H1 (cell line): ENCODE measurements at regions not wholly inside any gene's neighbourhood (a gene's known extent, or its start where the extent isn't known, plus 50 kb on each side); places are given as distances from the start of the nearest gene placed in this dataset.

ENCODE experiments used
- CTCF ChIA-PET: fragments of 300-600 bp; sonication (Branson Sonifier 250); formaldehyde crosslinking; loops from one replicate; lab custom pipeline; 2021; ENCODE audit not compliant: partially characterized antibody; lab: Charles Lee
- POLR2A ChIA-PET: fragments of 300-600 bp; sonication (Branson Sonifier 250); formaldehyde crosslinking; loops from one replicate; lab custom pipeline; 2021; ENCODE audit warnings: inconsistent platforms; ENCODE audit not compliant: partially characterized antibody; lab: Charles Lee
- DNase-seq, 2 experiments: peaks; one replicate each; pipeline versions ENCODE4 v3.0.0 to v3.0.0-alpha.2; 2010 to 2022; ENCODE audit warnings: low spot score in 2 of 2, low read depth in 1 of 2, mixed read lengths in 1 of 2
- FAIRE-seq: peaks from 2 replicates; lab custom pipeline; 2011; peaks lifted over from hg19 to GRCh38; lab: Jason Lieb, UNC
- H2AFZ ChIP-seq: 2 replicates; pipeline ENCODE4 v1.8.1; 2012; ENCODE audit warnings: low read length, inconsistent platforms
- H2AK5ac ChIP-seq: 2 replicates; pipeline ENCODE4 v1.6.1; 2013; ENCODE audit warnings: low read depth, low read length
- H2BK120ac ChIP-seq: replicated peaks from 2 replicates; pipeline ENCODE3; 2013; ENCODE audit warnings: low read depth, low read length, inconsistent platforms
- H2BK12ac ChIP-seq: 2 replicates; pipeline ENCODE4 v1.6.1; 2013; ENCODE audit warnings: low read depth, low read length
- H2BK15ac ChIP-seq: 2 replicates; pipeline ENCODE4 v1.6.1; 2013; ENCODE audit warnings: low read length
- H2BK20ac ChIP-seq: 2 replicates; pipeline ENCODE4 v1.6.1; 2013; ENCODE audit warnings: low read length
- H2BK5ac ChIP-seq: 2 replicates; pipeline ENCODE4 v1.6.1; 2013; ENCODE audit warnings: low read depth, low read length
- H3K14ac ChIP-seq: 2 replicates; pipeline ENCODE4 v1.6.1; 2013; ENCODE audit warnings: inconsistent platforms; ENCODE audit not compliant: insufficient read length
- H3K18ac ChIP-seq: 2 replicates; pipeline ENCODE4 v1.6.1; 2013; ENCODE audit warnings: low read length; ENCODE audit errors: extremely low read depth
- H3K23ac ChIP-seq: 2 replicates; pipeline ENCODE4 v1.6.1; 2013; ENCODE audit warnings: inconsistent platforms; ENCODE audit not compliant: insufficient read length
- H3K23me2 ChIP-seq: 2 replicates; pipeline ENCODE4 v1.6.1; 2013; ENCODE audit warnings: low read depth, low read length
- H3K27ac ChIP-seq: 2 replicates; pipeline ENCODE4 v1.6.1; 2011; ENCODE audit warnings: low read depth, low read length, inconsistent platforms
- H3K27me3 ChIP-seq, 4 experiments: replicated peaks in 1 of 4; 1 replicate in 1 of 4; 2 replicates in 3 of 4; pipeline versions ENCODE4 v1.6.1 to v1.8.1; 2011 to 2013; ENCODE audit warnings: low read length in 3 of 4, mild to moderate bottlenecking in 3 of 4, inconsistent platforms in 2 of 4, mixed read lengths in 2 of 4, moderate library complexity in 1 of 4; ENCODE audit not compliant: control insufficient read depth in 3 of 4, insufficient read depth in 3 of 4; ENCODE audit errors: extremely low read depth in 1 of 4
- H3K36me3 ChIP-seq, 4 experiments: 2 replicates each; pipeline versions ENCODE4 v1.6.1 to v1.8.1; 2011 to 2013; ENCODE audit warnings: mild to moderate bottlenecking in 4 of 4, low read length in 3 of 4, moderate library complexity in 2 of 4, control low read depth in 1 of 4, inconsistent platforms in 1 of 4; ENCODE audit not compliant: insufficient read depth in 4 of 4, control insufficient read depth in 2 of 4
- H3K4ac ChIP-seq: replicated peaks from 2 replicates; pipeline ENCODE3; 2013; ENCODE audit warnings: low read length, low read depth, mixed read lengths, inconsistent platforms; ENCODE audit not compliant: insufficient read length
- H3K4me1 ChIP-seq, 4 experiments: replicated peaks in 1 of 4; 1 replicate in 1 of 4; 2 replicates in 3 of 4; pipeline versions ENCODE4 v1.6.1 to v1.8.1; 2011 to 2013; ENCODE audit warnings: low read length in 3 of 4, inconsistent platforms in 2 of 4, mixed read lengths in 1 of 4; ENCODE audit not compliant: insufficient read depth in 4 of 4, control insufficient read depth in 3 of 4
- H3K4me2 ChIP-seq, 2 experiments: 2 replicates each; pipeline versions ENCODE4 v1.6.1 to v1.8.1; 2011 to 2013; ENCODE audit warnings: low read depth in 2 of 2, low read length in 2 of 2, control low read depth in 1 of 2, inconsistent platforms in 1 of 2, mild to moderate bottlenecking in 1 of 2; ENCODE audit not compliant: insufficient read depth in 1 of 2
- H3K4me3 ChIP-seq, 4 experiments: fragments of 200-600, 300-600 bp in 1 of 4; sonication (generic), shearing (Covaris generic), sonication (Bioruptor Twin) in 1 of 4; 2 replicates each; pipeline versions ENCODE4 v1.5.1 to v1.8.1; 2011 to 2016; ENCODE audit warnings: low read length in 4 of 4, low read depth in 3 of 4, control low read depth in 2 of 4, inconsistent platforms in 2 of 4, mild to moderate bottlenecking in 2 of 4, mixed read lengths in 1 of 4, moderate library complexity in 1 of 4; ENCODE audit not compliant: insufficient read depth in 2 of 4; ENCODE audit errors: extremely low read depth in 1 of 4
- H3K56ac ChIP-seq: replicated peaks from 2 replicates; pipeline ENCODE3; 2013; ENCODE audit warnings: low read depth, mild to moderate bottlenecking, mixed read lengths, low read length, inconsistent platforms; ENCODE audit not compliant: insufficient read length
- H3K79me1 ChIP-seq: 2 replicates; pipeline ENCODE4 v1.6.1; 2013; ENCODE audit warnings: low read depth, low read length, control low read depth
- H3K79me2 ChIP-seq, 2 experiments: 2 replicates each; pipeline versions ENCODE4 v1.6.1 to v1.8.1; 2012 to 2013; ENCODE audit warnings: low read length in 2 of 2, mild to moderate bottlenecking in 2 of 2, inconsistent platforms in 1 of 2; ENCODE audit not compliant: insufficient read depth in 2 of 2, control insufficient read depth in 1 of 2
- H3K9ac ChIP-seq, 4 experiments: replicated peaks in 1 of 4; 1 replicate in 1 of 4; 2 replicates in 3 of 4; pipeline versions ENCODE4 v1.6.1 to v1.8.1; 2011 to 2013; ENCODE audit warnings: low read depth in 3 of 4, low read length in 3 of 4, control low read depth in 2 of 4, mild to moderate bottlenecking in 2 of 4, moderate library complexity in 2 of 4, inconsistent platforms in 1 of 4; ENCODE audit errors: extremely low read depth in 1 of 4
- H3K9me3 ChIP-seq, 2 experiments: 2 replicates each; pipeline versions ENCODE4 v1.6.1 to v1.8.1; 2012 to 2013; ENCODE audit warnings: mild to moderate bottlenecking in 2 of 2, moderate library complexity in 2 of 2, control low read depth in 1 of 2, inconsistent platforms in 1 of 2, low read depth in 1 of 2, low read length in 1 of 2, mixed read lengths in 1 of 2; ENCODE audit not compliant: insufficient read depth in 2 of 2
- H4K20me1 ChIP-seq, 2 experiments: replicated peaks in 1 of 2; 2 replicates each; pipeline versions ENCODE3 to v1.8.1; 2011 to 2013; ENCODE audit warnings: inconsistent platforms in 2 of 2, low read length in 2 of 2, mild to moderate bottlenecking in 1 of 2; ENCODE audit not compliant: insufficient read depth in 2 of 2, control insufficient read depth in 1 of 2
- H4K5ac ChIP-seq: 2 replicates; pipeline ENCODE4 v1.6.1; 2013; ENCODE audit warnings: low read length, low read depth, mixed read lengths, inconsistent platforms; ENCODE audit not compliant: insufficient read length
- H4K8ac ChIP-seq: 2 replicates; pipeline ENCODE4 v1.8.0; 2013; ENCODE audit warnings: mild to moderate bottlenecking, moderate library complexity, low read length, inconsistent platforms; ENCODE audit not compliant: insufficient read depth; ENCODE audit errors: extremely low read depth
- H4K91ac ChIP-seq: replicated peaks from 2 replicates; pipeline ENCODE3; 2013; ENCODE audit warnings: low read length, mixed read lengths, inconsistent platforms; ENCODE audit not compliant: insufficient read length
- BACH1 ChIP-seq: IDR thresholded peaks from 2 replicates; pipeline ENCODE4 v1.6.1; 2012; ENCODE audit warnings: low read length, improper control_type of control experiment
- EGR1 ChIP-seq: IDR thresholded peaks from 2 replicates; pipeline ENCODE4 v1.6.1; 2011; ENCODE audit warnings: low read depth, low read length, borderline replicate concordance
- HDAC2 ChIP-seq, 2 experiments: fragments of 300-600 bp in 1 of 2; sonication (generic) in 1 of 2; IDR thresholded peaks; 2 replicates each; pipeline ENCODE4 v1.6.1; 2011 to 2012; ENCODE audit warnings: low read depth in 2 of 2, low read length in 2 of 2, mild to moderate bottlenecking in 2 of 2, moderate library complexity in 2 of 2, borderline replicate concordance in 1 of 2, inconsistent platforms in 1 of 2
- HDAC6 ChIP-seq: IDR thresholded peaks from one replicate; pipeline ENCODE4 v1.7.1; 2012; ENCODE audit warnings: low read depth, mild to moderate bottlenecking, inconsistent platforms, low read length, moderate library complexity
- RAD21 ChIP-seq, 2 experiments: IDR thresholded peaks in 1 of 2; conservative IDR thresholded peaks in 1 of 2; 2 replicates each; pipeline ENCODE4 v1.6.1; 2011; ENCODE audit warnings: low read depth in 2 of 2, low read length in 2 of 2, improper control_type of control experiment in 1 of 2, inconsistent platforms in 1 of 2, mild to moderate bottlenecking in 1 of 2, moderate library complexity in 1 of 2
- YY1 ChIP-seq: IDR thresholded peaks from 2 replicates; pipeline ENCODE4 v1.6.1; 2011; ENCODE audit warnings: low read depth, mild to moderate bottlenecking, low read length
- WGBS, 2 experiments: shearing (Covaris generic) in 1 of 2; methylation state at CpG; one replicate each; pipeline versions ENCODE4 v1.1.6 to v1.1.7; 2013 to 2015; ENCODE audit warnings: low lambda C conversion rate in 2 of 2, mixed read lengths in 2 of 2, inconsistent platforms in 1 of 2, low coverage in 1 of 2, missing lambda C conversion rate in 1 of 2; ENCODE audit not compliant: insufficient replicate concordance in 2 of 2, insufficient coverage in 1 of 2, insufficient read length in 1 of 2; ENCODE audit errors: extremely low coverage in 1 of 2, missing lambda C conversion rate in 1 of 2; 5-methylcytosine and 5-hydroxymethylcytosine counted together
- TF ChIP-seq, protein P1 (sequence below), 3 experiments: IDR thresholded peaks; 1 replicate in 2 of 3; 2 replicates in 1 of 3; pipeline versions ENCODE4 v1.5.1 to v1.6.1; 2011; ENCODE audit warnings: low read length in 3 of 3, mild to moderate bottlenecking in 3 of 3, inconsistent platforms in 2 of 3, low read depth in 1 of 3, moderate library complexity in 1 of 3; ENCODE audit not compliant: insufficient read depth in 1 of 3; ENCODE audit errors: control extremely low read depth in 1 of 3

DNA sequence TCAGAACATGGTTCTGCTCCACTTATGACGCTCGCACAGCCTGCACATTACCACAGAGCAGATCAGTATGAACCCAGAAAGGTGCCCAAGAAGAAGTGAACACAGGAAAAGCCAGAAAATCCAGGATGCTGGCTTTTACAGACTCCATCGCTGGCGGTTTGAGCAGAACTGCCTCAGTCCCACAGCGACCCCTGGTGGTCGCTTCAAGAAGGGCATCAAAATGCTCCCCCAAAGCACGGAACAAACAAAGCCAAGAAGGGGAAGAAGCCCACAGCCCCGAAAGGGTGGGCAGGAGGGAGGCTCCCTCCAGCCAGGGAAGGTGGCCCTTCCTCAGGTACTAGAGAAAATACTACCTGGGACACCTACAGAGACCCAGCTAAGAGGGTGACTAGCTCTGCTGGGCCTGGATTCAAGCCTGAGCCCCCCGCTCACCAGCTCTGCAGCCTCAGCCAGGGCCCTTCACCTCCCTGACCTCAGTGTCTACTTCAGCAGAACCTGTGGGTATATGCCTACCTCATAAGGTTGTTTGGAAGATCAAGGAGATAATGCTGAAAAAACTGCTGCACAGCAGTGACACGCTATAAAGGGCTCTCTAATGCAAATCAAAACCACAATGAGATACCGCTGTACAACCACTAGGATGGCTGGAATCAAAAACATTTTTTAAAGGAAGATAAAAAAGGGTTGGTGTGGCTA lies 98.1 kb downstream of the NCOR2 start:
- Histone ChIP-seq H2BK120ac (no peak overlapping the region), H3K79me2 (peaks cover 3 to 17% of the 10 kb centered on the region in 2 experiments; a peak in 2 of 4 replicates)
- CTCF ChIA-PET: interaction anchor here (0.6 to 2.6 kb wide), 28 partner anchors 9 to 697 kb away, joined by 3 to 8 read pairs (median 3); no protein-coding TSS in a partner anchor
- TF ChIP-seq EGR1 (no peak), BACH1 (no peak), RAD21 (IDR thresholded peaks at IDR 0.05 in 1 of 2, conservative IDR thresholded peaks at IDR 0.05 in 1 of 2; ENCODE audit: low read depth in 2 of 2, low read length in 2 of 2) (peak; percentile 80 to 86), HDAC2 (IDR thresholded peaks at IDR 0.05; ENCODE audit: borderline replicate concordance in 1 of 2, low read depth in 2 of 2, low read length in 2 of 2) (no peak), YY1 (peak; percentile 42; the same call in 1 of the 2 replicates), HDAC6 (no peak)
- TF ChIP-seq, protein P1, sequence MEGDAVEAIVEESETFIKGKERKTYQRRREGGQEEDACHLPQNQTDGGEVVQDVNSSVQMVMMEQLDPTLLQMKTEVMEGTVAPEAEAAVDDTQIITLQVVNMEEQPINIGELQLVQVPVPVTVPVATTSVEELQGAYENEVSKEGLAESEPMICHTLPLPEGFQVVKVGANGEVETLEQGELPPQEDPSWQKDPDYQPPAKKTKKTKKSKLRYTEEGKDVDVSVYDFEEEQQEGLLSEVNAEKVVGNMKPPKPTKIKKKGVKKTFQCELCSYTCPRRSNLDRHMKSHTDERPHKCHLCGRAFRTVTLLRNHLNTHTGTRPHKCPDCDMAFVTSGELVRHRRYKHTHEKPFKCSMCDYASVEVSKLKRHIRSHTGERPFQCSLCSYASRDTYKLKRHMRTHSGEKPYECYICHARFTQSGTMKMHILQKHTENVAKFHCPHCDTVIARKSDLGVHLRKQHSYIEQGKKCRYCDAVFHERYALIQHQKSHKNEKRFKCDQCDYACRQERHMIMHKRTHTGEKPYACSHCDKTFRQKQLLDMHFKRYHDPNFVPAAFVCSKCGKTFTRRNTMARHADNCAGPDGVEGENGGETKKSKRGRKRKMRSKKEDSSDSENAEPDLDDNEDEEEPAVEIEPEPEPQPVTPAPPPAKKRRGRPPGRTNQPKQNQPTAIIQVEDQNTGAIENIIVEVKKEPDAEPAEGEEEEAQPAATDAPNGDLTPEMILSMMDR (IDR thresholded peaks at IDR 0.05; ENCODE audit: control extremely low read depth in 1 of 3, insufficient read depth in 1 of 3, low read depth in 1 of 3, low read length in 3 of 3): peak; percentile 70 to 78 (median 77)
- TF ChIP-seq, all 59 proteins: peak for 3
- Histone ChIP-seq H4K8ac (no peak overlapping the region; the same call in 1 of the 2 replicates), H3K27me3 (no peaks in the 10 kb centered on the region), H3K4me3 (no peak overlapping the region), H3K56ac (no peak overlapping the region), H3K27ac (no peak overlapping the region), H3K14ac (no peak overlapping the region), H2BK12ac (no peak overlapping the region), H3K4ac (no peak overlapping the region), H2BK20ac (no peak overlapping the region), H2AFZ (no peak overlapping the region), H3K79me1 (peaks cover 6% of the 10 kb centered on the region), H3K23ac (no peak overlapping the region), H3K36me3 (peaks cover 8 to 53% (median 41%) of the 10 kb centered on the region in 4 experiments; a peak in 7 of 8 replicates), H4K5ac (no peak overlapping the region), H3K4me1 (no peaks in the 10 kb centered on the region), H3K9me3 (peaks cover 7% of the 10 kb centered on the region in 2 experiments; a peak in 2 of 4 replicates), H2AK5ac (no peak overlapping the region), H3K4me2 (no peak overlapping the region), H3K18ac (no peak overlapping the region; the same call in 1 of the 2 replicates), H3K23me2 (peaks cover 7% of the 10 kb centered on the region; the same call in 1 of the 2 replicates), H4K20me1 (peaks cover 3 to 7% of the 10 kb centered on the region in 2 experiments), H2BK5ac (no peak overlapping the region; the same call in 1 of the 2 replicates), H4K91ac (no peak overlapping the region), H3K9ac (no peak overlapping the region), H2BK15ac (no peak overlapping the region)
- WGBS, 2 experiments: 58% methylated on average over 11 of the region's 11 CpGs; no CpG with 5 or more reads in 1 of the 2 experiments
- POLR2A ChIA-PET: no interaction called here
- no peak for FAIRE-seq
- peak; percentile 46 to 81 for DNase-seq
